GM10847 (cell line): ENCODE measurements at regions not wholly inside any gene's neighbourhood (a gene's known extent, or its start where the extent isn't known, plus 50 kb on each side); places are given as distances from the start of the nearest gene placed in this dataset.

ENCODE experiments used
- POLR2A ChIP-seq: IDR thresholded peaks from 2 replicates; pipeline ENCODE4 v1.6.1; 2011; ENCODE audit not compliant: insufficient read length; ENCODE audit errors: extremely low read depth

- no peak for TF ChIP-seq POLR2A
Measured at GRCh38 chr9:110142868-110143481, 65.0 kb downstream of the C9orf152 start.

GRCh38 chr9:110143485-110143884 lies 64.5 kb downstream of the C9orf152 start:
- no peak for TF ChIP-seq POLR2A

- TF ChIP-seq POLR2A: no peak
Measured at GRCh38 chr9:110143950-110144545, 63.9 kb downstream of the C9orf152 start.

- no peak for TF ChIP-seq POLR2A
Measured at GRCh38 chr9:110146373-110146772, 61.6 kb downstream of the C9orf152 start.

GRCh38 chr9:110148384-110148783 lies 59.6 kb downstream of the C9orf152 start:
- TF ChIP-seq POLR2A: no peak

GRCh38 chr9:110148891-110149290 lies 59.1 kb downstream of the C9orf152 start:
- TF ChIP-seq POLR2A: no peak
